ENCODE measurements at regions not wholly inside any gene's neighbourhood (a gene's known extent, or its start where the extent isn't known, plus 50 kb on each side); places are given as distances from the start of the nearest gene placed in this dataset.

Small RNAs in the stretch of these regions (small RNA-seq; reads per million reads assigned to genes)
- 0 reads per million in 2 experiments for gene RF00019
